Bronchial epithelial cell (primary cell): ENCODE measurements at regions not wholly inside any gene's neighbourhood (a gene's known extent, or its start where the extent isn't known, plus 50 kb on each side); places are given as distances from the start of the nearest gene placed in this dataset.

ENCODE experiments used
- DNase-seq: peaks from one replicate; pipeline ENCODE4 v3.0.0-alpha.2; 2010; ENCODE audit warnings: low read depth
- FAIRE-seq: peaks from 2 replicates; lab custom pipeline; 2011; peaks lifted over from hg19 to GRCh38; lab: Jason Lieb, UNC
- H3K27me3 ChIP-seq: 2 replicates; pipeline ENCODE4 v1.5.1; 2011; ENCODE audit warnings: low read length; ENCODE audit not compliant: control insufficient read depth, insufficient read depth
- H3K36me3 ChIP-seq: 2 replicates; pipeline ENCODE4 v1.5.1; 2011; ENCODE audit warnings: low read length; ENCODE audit not compliant: control insufficient read depth, insufficient read depth
- H3K4me3 ChIP-seq: 2 replicates; pipeline ENCODE4 v1.5.1; 2011; ENCODE audit warnings: mild to moderate bottlenecking, low read depth, low read length, control low read depth
- TF ChIP-seq, protein P1 (sequence below): IDR thresholded peaks from 2 replicates; pipeline ENCODE4 v1.5.1; 2011; ENCODE audit warnings: mild to moderate bottlenecking, moderate library complexity, low read length, control low read depth, inconsistent platforms; ENCODE audit not compliant: insufficient read depth, severe bottlenecking

DNA sequence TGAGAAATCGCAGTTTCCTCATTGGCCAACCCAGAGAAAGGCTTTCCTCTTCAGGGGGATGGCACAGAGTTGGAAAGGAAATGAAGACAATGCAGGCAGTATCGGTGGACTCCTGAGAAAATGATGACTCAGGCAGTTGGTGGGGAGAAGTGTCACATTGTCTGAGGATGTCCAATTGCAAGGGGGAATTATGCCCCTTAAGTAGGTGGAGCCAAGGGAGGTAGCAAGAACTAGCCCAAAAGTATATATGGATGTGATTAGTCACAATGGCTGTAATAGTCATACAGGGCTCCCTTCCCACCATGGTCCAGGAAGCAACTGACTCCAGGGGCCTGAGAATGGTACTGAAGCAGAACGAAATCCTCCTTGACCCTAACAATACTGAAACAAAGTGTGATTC is 58.3 kb upstream of the EGFR start:
- Histone ChIP-seq H3K36me3 (no peaks in the 10 kb centered on the region), H3K27me3 (no peaks in the 10 kb centered on the region), H3K4me3 (no peak overlapping the region)
- FAIRE-seq (no peak), DNase-seq (peak; percentile 85)
- TF ChIP-seq, protein P1, sequence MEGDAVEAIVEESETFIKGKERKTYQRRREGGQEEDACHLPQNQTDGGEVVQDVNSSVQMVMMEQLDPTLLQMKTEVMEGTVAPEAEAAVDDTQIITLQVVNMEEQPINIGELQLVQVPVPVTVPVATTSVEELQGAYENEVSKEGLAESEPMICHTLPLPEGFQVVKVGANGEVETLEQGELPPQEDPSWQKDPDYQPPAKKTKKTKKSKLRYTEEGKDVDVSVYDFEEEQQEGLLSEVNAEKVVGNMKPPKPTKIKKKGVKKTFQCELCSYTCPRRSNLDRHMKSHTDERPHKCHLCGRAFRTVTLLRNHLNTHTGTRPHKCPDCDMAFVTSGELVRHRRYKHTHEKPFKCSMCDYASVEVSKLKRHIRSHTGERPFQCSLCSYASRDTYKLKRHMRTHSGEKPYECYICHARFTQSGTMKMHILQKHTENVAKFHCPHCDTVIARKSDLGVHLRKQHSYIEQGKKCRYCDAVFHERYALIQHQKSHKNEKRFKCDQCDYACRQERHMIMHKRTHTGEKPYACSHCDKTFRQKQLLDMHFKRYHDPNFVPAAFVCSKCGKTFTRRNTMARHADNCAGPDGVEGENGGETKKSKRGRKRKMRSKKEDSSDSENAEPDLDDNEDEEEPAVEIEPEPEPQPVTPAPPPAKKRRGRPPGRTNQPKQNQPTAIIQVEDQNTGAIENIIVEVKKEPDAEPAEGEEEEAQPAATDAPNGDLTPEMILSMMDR, result no peak

DNA sequence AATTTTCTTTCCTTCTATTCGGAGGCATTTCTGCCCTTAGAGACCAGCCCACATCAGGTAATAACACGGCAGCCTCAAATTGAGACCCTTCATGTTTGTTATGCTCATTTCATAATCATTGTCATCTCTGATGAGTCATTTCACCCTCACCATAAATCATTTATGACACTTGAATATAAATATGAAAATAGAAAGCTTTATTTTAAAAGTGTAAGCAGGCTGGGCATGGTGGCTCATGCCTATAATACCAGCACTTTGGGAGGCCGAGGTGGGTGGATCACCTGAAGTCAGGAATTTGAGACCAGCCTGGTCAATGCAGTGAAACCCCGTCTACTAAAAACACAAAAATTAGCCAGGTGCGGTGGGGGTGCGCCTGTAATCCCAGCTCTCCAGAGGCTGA is 57.4 kb upstream of the EGFR start:
- H3K36me3 ChIP-seq, result no peaks in the 10 kb centered on the region
- no peak overlapping the region for H3K4me3 ChIP-seq
- TF ChIP-seq, protein P1, result no peak
- FAIRE-seq (no peak), DNase-seq (peak; percentile 69)
- no peaks in the 10 kb centered on the region for H3K27me3 ChIP-seq

DNA sequence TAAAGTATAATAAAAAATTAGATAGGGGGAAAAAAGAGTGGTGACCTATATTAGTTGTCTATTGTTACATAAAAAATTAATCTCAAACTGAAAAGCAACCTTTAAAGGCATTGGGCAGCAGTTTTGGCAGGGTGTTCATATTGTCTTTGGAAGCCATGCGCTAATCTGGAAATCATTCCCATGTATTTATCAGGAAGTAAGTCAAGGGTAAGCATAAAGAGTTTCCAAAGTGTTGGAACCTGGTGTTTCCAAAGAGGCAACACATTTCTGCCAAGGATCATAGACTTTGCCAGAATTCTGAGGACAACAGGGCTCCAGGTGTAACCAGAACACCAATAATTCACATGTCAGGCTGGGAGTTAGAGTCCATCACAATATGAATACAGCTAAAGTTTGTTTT is 55.7 kb upstream of the EGFR start:
- Histone ChIP-seq H3K4me3 (no peak overlapping the region), H3K36me3 (no peaks in the 10 kb centered on the region), H3K27me3 (no peaks in the 10 kb centered on the region)
- FAIRE-seq (no peak), DNase-seq (no peak)
- TF ChIP-seq, protein P1, result no peak

DNA sequence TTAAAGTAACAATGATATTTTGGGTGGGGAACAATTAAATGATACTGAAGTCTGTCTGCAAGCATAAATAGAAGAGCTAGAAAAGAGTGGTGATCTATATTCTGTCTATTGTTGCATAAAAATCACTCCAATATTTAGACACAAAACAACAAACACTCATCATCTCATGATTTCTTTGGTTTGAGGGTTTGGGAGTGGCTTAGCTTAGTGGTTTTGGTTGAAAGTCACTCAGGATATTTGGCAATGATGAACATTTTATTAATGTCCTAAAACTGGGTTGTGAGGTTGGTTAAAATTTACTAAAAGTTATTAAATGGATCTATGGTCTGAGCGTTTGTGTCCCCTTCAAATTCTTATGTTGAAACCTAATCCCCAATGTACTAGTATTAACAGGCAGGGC is 54.7 kb upstream of the EGFR start:
- Histone ChIP-seq H3K27me3 (no peaks in the 10 kb centered on the region), H3K36me3 (no peaks in the 10 kb centered on the region), H3K4me3 (no peak overlapping the region)
- DNase-seq, result peak; percentile 64
- no peak for FAIRE-seq
- TF ChIP-seq, protein P1, result no peak

DNA sequence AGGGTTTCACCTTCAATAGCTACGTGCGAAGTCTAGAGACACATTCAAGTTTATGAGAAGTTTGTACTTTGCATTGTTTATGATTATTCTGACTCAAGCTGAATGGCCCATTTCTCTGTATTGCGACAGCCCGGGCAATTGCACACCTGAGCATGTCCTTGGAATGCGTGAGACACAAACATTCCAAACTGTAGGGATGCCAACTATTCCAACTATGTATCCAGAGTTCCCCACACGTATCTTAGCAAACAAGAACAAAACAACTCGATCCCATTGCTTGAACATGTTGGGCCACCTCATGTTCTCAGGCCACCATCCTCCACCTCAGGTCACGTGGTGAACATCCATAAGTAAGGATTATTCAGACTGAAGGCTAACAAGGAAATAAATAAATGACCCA is 51.4 kb upstream of the EGFR start:
- TF ChIP-seq, protein P1, result no peak
- Histone ChIP-seq H3K4me3 (no peak overlapping the region), H3K36me3 (no peaks in the 10 kb centered on the region), H3K27me3 (no peaks in the 10 kb centered on the region)
- peak; percentile 100 for DNase-seq
- peak; percentile 99 for FAIRE-seq

DNA sequence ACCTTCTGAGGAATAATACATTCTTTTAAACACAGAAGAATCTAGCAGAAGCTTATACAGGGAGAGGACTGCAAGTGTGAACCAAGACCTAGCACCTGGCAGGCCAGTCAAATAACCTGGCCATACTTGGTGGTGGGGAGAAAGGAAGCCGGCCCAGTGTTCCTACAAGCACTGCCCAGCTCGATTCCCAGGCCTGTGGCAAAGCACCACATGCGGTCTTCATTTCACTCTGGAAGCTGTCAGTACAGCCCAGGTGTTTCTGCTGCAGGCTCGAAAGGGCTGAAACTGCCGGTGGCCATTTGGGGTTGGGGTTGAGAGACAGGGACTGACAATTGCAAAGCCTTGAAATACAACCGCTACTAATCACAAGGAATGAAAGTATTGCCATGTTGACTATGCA is 50.8 kb upstream of the EGFR start:
- no peak for DNase-seq
- FAIRE-seq, result no peak
- TF ChIP-seq, protein P1, result no peak
- H3K4me3 ChIP-seq, result no peak overlapping the region
- no peaks in the 10 kb centered on the region for H3K27me3 ChIP-seq
- H3K36me3 ChIP-seq, result no peaks in the 10 kb centered on the region
